ENCODE measurements at regions not wholly inside any gene's neighbourhood (a gene's known extent, or its start where the extent isn't known, plus 50 kb on each side); places are given as distances from the start of the nearest gene placed in this dataset.

- no peak for DNase-seq
These were observed 599.3 kb upstream of the MKI67 start for GRCh38 chr10:128725531-128725930.

DNA sequence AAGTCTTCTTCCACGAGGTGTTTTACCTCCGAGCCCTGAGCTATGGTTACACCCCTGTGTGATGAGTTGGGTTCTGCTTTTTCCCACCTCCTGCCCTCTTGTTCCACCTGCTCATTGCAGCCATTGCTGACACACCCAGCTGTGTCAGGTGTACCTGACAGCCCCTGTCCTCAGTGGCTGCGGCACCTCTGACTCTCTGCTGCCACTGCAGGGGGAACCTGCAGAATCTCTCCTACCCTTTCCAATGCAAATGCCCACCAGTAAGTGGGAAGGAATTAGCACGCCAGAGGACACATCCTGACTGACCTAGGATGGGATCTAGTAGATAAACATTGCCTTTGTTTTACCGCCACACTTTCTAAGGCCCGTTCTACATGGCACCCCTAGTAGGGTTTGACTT lies 600.9 kb upstream of the MKI67 start:
- DNase-seq = no peak

GRCh38 chr10:128729910-128730420 lies 603.7 kb upstream of the MKI67 start:
- DNase-seq = no peak

GRCh38 chr10:128730922-128731321 lies 604.7 kb upstream of the MKI67 start:
- DNase-seq = no peak

GRCh38 chr10:128734161-128734560 lies 607.9 kb upstream of the MKI67 start:
- no peak for DNase-seq

- no peak for DNase-seq
These were observed 608.5 kb upstream of the MKI67 start for GRCh38 chr10:128734734-128735133.

DNA sequence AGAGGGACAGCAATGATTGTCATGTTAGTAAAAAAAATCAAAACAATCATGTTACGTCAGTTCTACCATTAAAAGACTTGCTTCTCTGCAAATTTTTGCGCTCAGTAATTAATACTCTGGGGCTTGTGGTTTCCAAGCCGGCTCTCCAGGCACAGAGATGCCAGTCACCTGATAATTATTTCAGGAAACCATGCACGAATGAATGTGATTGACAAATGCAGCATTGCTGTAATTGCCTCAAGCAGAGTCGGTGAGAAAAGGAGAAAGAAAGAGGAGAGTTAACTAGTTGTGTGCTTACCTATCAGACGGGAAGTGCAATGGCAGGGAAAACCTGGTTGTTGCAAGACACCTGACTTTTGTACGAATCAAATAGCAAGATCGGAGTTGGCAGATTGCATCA lies 609.8 kb upstream of the MKI67 start:
- DNase-seq = no peak

GRCh38 chr10:128738386-128738915 lies 612.2 kb upstream of the MKI67 start:
- DNase-seq = no peak

DNA sequence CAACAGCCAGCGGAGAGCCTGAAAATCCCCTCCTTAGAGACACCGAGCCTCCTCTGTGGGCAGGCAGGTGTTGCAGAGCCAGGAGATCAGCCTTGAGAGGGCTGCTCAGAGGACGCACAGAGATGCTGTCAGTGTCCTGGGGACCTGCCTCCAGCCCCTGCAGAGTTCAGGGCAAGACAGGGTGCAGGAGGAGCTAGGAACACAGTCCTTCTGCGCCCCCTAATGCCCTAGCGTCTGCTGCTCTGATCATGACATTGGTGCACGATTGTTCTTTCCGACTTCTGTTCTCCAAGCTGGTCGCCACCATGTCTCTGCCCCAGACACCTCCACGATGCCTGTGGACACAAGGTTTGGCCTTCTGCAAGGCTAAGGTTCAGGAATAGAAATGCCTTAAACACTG lies 613.7 kb upstream of the MKI67 start:
- no peak for DNase-seq

DNA sequence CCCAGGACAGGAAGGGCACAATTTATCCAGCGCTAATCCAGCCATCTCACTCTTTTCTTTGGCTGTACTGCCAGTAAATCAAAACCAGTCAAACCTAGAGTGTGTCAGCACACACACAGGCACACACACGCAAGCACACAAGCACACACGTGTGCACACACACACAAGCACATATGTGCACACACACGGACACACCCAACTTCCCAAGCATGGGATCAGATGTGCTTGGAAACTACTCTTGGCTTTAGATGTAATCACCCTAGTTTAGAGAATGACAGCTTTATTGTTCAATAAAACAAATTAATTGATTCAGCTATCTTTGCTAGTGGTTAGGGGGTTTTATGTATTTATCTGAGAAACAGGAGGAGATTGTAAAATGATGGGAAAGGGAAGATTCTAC lies 615.0 kb upstream of the MKI67 start:
- no peak for DNase-seq

GRCh38 chr10:128741680-128742079 lies 615.5 kb upstream of the MKI67 start:
- DNase-seq = no peak

- no peak for DNase-seq
These were observed 617.9 kb upstream of the MKI67 start for GRCh38 chr10:128744092-128744491.

GRCh38 chr10:128744811-128745305 lies 618.6 kb upstream of the MKI67 start:
- no peak for DNase-seq

DNA sequence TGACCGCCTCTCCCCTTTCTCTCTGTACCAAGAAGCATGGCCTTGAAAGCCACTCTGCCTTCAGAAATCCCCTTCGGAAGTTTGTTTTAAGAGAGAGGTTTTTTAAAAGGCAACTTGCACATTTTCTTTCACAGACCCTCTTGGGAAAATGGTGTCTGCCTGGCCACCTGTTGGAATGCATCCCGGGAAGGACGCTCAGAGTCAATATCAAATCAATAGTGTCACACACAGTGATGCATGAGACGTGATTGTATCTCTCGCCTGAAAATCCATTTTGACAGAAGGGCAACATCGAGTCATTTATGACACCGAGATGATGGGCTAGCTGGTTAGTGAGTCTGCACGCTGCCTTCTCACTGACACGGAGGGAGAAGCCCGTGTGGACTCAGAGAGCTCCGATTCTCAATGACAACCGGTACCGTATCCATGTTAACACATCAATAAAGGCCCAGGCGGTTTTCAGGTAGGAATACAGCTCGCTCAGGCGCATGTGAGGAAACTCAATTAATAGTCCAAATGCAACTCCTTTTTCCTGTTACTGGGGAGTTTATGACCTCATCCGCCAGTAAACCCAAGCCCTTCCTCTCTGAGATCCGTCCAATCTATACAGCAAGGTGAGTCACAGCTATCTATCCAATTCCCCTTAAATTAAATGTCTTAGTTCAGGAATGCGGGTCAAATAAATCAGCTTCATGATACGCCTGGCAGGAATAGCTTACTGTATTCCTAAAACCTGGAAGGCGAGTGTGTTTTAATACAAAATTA lies 621.5 kb upstream of the MKI67 start:
- no peak for DNase-seq

DNA sequence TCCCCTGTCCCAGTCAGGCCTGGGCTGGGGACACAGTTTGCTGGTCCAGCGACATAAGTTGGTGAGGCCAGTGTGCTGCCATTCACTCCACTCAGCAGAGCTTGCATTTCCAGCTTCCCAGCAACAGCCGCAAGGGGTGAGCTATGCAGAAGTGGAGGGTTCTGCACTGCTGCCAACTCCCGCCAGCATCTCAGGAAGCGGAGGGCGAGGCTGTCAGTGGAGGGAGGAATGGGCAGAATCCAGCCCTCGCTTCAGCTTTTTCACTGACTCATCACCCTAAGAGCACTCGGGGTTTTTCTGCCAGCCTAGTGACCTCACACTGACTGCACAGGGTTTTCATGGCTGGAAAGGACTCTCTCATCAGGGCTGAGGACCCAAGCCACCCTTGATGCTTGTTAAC lies 625.1 kb upstream of the MKI67 start:
- DNase-seq = no peak

DNA sequence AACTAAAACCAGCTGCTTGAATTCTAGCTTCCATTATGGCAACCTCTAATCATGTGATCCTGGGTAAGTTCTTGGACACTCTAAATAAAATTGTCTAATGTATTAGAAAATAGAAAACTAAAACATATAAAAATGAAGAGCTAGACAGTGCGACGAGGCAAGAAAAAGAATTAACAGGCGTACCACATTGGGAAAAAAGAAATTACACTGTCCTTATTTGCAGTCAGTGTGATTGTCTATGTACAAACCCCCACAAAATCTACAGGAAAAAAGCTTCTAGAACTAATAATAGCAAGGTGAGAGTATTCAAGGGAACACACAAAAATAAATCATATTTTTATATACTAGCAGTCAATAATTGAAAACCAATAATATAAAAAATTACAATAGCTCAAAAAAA lies 625.6 kb upstream of the MKI67 start:
- no peak for DNase-seq

GRCh38 chr10:128759174-128759573 lies 633.0 kb upstream of the MKI67 start:
- DNase-seq = no peak

DNA sequence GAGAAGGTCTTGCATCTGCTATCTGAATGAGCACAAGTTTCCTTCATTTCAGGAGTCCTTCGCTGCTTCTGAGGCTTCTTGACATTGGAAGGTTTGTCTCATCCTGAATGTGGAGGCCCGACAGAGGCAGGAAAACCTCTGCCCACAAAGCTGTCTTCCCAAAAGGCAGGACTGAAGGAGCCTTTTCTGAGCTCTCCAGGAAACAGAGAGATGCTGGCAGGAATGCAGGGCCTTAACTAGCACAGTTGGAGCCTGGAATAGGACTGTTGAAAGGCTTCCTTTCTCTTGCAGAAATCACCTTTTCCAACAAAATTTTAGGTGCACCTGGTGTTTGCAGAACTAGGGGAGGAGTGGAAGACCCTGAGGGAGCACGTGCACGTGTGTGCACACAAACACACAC lies 637.4 kb upstream of the MKI67 start:
- no peak for DNase-seq

DNA sequence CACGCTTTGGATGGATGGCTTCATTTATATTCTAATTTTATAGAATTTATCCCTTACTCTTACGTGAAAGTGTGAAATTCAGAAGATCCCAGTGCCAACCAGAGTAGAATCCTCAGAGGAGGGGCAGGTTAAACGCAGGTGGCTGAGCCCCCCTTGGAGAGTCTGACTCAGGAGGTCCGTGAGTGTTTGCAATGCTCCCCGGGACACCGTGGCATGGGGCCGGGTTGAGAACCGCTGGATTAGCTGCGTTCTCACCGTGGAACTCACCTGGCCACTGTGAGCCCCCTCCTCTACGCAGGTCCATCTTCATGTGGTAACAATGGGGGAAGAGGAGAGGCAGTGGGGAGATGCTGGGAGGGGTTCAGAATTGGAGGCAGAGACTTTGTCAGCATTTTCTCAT lies 638.0 kb upstream of the MKI67 start:
- DNase-seq = no peak

GRCh38 chr10:128766915-128767314 lies 640.7 kb upstream of the MKI67 start:
- no peak for DNase-seq

GRCh38 chr10:128774979-128775378 lies 648.8 kb upstream of the MKI67 start:
- no peak for DNase-seq

DNA sequence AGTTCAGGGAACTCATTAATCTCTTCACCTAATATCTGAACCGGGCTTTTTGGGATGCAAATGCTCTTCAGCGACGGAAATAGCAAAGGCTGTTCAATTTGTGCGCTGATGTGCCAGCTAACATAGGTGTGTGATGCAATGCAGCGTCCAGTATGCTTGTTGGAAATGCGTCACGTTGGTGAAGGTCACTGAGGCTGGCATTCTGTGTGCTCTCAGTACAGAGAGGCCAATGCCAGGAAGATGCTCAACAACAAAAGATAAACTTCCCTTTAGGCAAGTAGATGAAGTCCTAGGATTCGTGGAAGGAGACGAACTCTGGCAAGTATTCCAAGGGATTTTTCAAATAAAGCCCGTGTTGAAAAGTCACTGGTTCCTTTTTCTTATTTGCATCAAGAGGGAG lies 649.5 kb upstream of the MKI67 start:
- DNase-seq = no peak

- DNase-seq = no peak
These were observed 650.5 kb upstream of the MKI67 start for GRCh38 chr10:128776673-128777252.

GRCh38 chr10:128777342-128777741 lies 651.1 kb upstream of the MKI67 start:
- DNase-seq = no peak

All from activated CD4-positive, alpha-beta T cell treated with anti-CD3 and anti-CD28 coated beads for 4 hours (primary cell).